ENCODE measurements at regions not wholly inside any gene's neighbourhood (a gene's known extent, or its start where the extent isn't known, plus 50 kb on each side); places are given as distances from the start of the nearest gene placed in this dataset.

DNA sequence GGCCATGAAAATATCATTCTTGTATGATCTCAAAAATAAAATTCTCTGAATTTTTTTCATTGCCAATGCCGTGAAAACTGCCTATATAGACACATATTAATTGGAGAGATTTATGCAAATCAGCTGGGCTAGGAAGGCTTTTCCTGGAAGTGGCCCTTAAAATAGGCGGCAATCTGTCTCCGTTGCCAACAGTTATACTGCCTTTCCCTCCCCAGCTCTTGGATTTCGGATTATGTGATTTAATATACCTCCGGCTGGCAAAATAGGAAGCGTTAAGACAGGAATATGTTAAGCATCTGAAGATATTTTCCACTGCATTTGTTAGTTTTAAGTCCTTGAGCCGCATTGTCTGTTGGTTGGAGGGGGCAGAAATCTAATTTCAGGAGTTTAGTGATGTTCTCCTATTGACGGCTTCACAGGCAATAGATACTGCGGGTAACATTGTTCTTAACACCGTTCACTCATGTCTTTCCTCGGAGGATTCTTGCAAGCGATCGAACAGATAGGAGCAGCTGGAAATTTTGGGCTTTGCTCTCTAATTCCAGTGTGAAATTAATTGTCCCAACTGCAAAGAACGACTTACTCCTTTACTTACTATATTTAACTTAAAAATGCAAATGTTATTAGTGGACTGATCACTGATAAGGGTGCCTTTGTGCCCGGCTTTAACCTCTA is 113.3 kb downstream of the LINC00237 start:
- DNase-seq = no peak

DNA sequence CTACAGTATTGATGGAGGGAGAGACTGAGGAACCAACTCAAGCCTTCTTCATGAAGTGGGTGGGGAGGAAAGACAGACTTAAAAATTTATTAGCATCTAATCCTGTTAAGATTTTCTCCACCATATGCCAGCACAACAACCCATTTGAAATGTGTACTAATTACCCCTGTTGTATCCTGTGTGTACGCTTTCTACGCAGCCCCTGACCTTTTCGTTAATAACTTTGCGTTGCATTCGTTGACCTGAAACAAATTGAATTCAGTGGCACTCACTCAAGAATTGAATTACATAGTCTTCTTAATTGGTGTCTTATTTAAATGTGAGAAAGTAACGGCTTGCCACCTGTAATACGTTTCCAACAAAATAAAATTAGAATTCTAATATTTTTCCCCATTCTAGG is 113.9 kb downstream of the LINC00237 start:
- no peak for DNase-seq

DNA sequence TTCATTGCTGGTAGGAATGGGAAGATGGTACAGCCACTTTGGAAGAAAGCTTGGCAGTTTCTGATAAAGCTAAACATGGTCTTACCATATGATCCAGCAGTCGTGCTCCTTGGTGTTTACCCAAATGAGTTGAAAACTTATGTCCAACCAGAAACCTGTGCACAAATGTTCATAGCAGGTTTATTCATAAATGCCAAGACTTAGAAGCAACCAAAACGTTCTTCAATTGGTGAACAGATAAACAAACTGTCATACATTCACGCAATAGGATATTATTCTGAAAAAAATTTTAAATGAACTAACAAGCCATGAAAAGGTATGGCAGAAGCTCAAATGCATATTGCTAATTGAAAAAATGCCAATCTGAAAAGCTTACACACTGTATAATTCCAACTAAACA is 117.1 kb downstream of the LINC00237 start:
- DNase-seq = no peak

DNA sequence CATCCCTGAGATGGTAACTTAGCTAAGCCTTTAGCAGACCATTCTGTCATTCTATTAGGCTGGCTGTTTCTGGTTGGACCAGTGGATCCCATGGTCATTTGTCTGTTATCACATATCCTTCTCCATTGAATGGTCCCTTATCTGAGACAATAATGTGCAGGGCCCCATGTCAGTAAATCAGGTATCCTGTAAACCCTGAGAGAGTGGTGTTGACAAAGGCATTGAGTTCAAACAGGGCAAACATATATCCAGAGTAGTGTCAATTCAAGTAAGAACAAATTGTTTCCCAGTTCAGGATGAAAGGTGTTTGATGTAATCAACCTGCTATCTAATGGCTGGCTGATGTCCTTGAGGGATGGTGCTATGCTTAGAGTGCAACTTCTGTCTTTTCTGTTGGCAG is 126.2 kb downstream of the LINC00237 start:
- DNase-seq = no peak

DNA sequence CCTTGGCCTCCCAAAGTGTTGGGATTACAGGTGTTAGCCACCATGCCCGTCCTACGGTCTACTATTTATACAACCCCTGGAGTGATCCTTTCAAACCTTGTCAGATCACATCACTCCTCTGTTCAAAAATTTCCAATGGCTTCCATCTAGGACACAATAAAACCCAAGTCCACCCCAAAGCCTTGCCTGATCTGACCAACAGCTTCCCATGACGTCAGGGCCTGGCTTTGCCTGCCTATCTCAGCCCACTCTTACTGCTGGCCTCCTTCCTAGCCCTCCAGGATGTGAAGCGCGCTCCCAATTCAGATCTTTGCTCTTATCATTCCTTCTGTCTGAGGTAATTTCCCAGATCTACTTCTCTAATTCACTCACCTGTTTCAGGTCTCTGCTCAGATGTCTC is 128.4 kb downstream of the LINC00237 start:
- no peak for DNase-seq

- DNase-seq = no peak
These were observed 133.7 kb downstream of the LINC00237 start for GRCh38 chr20:20972490-20972889.

DNA sequence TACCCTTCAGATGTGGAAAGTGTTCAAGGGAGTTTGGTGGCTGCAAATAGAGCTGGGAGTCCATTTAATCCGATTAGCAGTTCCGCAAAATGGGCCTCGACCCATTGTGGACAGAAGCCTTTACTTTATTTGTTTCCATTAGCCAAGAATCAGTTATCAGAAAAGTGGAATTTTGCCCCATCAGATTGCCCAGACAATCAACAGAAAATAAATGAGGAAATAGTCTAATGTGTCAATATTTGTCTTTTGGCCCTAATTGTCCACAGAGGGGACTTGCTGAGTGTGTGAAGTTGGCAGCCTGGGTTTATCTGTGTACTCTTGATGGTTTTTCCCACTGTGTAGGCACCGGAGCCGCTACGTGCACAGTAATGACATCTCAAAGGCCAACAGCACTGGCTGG is 134.3 kb downstream of the LINC00237 start:
- no peak for DNase-seq

DNA sequence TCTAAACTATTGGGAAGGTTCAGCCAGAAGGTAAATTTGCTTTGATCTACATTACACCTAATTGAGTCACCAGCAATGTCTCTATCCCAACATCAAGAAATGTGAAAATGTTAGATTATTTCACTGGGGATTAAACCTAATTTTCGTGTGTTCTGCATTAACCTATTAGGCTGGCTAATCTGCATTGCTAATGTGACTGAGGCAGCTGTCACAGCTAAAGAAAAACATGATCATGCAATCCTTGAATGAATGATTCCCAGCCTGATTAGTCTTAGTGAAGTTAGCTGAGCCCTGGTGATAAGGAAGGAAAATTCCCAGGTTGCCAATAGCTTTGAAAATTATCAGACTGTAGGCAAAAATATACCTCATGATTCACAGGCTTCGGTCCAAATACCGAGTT is 135.3 kb downstream of the LINC00237 start:
- no peak for DNase-seq

GRCh38 chr20:20969701-20970280 is 136.4 kb downstream of the LINC00237 start:
- DNase-seq = no peak

DNA sequence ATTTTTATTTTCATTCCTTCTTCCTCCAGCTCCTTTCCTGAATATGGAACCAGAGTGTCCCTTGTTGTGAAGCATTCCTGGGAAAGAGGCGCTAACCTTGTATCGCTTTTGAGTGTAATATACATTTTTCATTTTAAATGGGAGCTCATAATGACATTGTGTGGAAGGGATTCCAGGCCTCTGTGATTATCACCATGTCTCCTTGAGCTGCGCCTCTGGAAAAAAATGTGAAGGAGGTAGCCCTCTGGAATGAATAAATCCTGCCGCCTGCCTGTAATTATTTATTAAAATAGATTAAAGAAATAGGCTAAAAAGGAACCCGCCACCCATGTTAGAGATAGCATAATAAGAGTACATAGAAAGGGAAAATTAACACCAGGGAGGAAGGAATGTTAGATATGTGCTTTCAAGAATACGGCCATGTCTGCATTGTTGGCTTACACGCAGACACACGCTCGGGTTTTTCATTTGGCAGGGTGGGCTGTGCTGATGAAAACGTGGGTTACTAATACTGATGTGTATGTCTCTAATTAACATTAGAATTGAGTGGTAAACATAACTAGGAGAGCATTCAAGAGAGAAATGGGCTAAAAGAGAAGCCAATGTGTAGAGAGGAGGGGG is 138.5 kb downstream of the LINC00237 start:
- no peak for DNase-seq

DNA sequence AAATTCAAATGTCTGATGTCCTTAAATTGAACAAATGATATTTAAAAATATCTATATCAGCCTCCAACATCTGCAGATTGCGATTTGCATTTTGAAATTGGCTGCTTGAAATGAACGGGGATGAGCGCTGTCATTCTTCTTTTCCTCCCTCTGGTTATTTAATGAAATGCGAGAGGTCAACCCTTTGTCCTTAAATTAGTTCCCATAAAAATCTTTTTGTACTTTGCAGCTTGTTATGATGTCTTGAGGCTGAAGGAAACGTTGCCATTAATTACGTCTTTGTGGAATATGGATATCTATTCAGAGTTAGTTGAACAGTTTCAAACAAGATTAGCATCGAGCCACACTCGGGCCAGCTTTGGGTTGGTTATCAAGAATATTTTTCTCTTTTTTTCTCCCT is 140.0 kb downstream of the LINC00237 start:
- no peak for DNase-seq

DNA sequence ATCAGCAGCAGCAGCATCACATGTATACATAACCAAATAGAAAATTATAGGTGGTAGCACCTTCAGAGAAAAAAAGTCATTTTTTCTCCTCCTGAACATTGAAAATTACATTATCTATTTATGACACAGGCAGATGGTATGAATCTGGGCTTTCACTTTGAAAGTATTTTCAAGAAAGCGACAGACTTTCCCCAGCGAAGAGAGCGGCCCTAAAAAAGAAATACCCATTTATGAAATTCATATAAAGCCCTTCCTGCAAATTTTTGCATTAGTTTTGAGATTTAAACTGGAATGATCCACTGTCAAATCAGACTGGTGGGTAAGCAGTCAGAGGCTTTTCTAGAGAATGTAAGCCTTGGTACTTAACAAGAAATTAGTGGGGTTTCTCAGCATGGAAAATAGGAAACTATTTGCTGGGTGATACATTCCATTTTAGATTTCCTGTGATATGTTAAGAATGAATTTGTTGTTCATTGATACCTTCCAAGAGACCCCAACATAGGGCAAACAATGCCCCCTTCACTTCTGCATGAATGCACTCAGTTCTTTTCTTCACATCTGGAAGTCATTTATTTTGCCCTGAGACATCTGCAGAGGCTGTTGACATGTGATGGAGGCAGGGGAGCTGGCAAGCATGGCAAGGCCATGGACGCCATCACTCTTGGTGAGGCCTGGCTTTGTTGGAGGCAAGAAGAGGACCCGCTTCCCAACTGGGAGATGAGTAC is 147.0 kb downstream of the LINC00237 start:
- DNase-seq = no peak

- no peak for DNase-seq
These were observed 149.6 kb downstream of the LINC00237 start for GRCh38 chr20:20956513-20956931.

DNA sequence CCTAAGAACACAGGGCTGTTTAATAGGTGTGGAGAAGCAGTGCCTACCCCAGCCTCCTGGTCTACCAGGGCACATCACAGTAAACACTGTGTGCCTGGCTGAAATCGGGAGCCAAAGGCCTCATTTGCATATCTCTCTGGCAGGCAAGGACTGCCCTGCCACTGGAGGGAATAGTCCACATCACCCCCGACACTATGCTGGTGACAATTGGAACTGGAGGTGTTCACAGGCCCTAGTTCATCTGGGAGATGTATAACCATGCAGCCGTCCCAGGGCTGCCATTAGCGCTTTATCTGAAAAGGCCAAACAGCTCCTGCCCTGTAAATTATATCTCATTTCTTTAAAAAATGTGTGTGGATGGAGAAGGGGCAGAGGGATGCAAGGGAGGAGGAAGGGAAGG is 150.3 kb downstream of the LINC00237 start:
- DNase-seq = no peak

- DNase-seq = no peak
These were observed 152.2 kb downstream of the LINC00237 start for GRCh38 chr20:20953738-20954618.

DNA sequence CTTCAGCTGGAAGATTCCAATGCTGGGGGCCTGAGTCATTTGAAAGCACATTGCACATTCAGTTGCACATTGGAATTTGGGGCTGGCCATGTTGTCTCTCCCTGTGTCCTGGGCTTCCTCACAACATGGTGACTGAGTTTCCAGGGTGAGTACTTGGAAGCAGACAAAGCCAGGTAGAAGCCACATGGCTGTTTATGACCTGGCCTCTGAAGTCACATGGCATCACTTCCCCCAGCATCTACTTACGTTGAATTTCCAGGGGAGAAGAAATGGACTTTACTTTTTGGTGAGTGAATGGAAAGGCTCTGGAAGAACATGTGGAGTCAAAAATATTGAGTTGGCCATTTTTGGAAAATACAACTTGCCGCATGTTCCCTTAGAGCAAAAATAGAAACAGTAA is 155.5 kb downstream of the LINC00237 start:
- no peak for DNase-seq

DNA sequence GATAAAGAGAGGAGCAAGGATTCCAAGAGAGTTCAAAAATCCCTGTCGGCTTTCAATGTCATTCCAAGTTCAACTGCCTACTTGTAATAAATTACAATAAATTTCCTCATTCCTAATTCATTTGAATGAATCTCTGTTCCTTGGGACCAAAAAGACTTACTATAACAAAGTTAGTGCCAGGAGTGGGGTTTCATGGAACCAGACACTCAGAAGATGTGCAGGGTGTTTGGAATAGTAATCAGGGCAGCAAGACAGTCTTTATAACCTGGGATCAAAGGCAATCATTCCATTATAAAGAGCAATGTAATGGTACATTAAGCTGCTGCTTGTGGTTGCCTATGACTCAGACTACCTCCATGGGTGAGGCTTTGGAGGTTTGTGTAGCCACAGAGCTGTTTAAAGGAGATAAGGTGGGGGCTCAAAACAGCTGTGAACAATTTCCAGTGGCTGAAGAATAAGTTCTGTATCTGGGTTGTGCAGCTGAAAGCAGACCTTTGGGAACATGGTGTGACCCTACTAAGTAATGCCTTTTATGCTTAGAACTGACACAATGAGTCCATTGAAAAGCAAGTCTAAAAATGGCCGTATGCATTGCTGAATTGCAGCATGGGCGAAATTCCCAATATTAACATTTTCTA is 159.9 kb downstream of the LINC00237 start:
- no peak for DNase-seq

- DNase-seq = no peak
These were observed 164.7 kb downstream of the LINC00237 start for GRCh38 chr20:20941468-20941889.

DNA sequence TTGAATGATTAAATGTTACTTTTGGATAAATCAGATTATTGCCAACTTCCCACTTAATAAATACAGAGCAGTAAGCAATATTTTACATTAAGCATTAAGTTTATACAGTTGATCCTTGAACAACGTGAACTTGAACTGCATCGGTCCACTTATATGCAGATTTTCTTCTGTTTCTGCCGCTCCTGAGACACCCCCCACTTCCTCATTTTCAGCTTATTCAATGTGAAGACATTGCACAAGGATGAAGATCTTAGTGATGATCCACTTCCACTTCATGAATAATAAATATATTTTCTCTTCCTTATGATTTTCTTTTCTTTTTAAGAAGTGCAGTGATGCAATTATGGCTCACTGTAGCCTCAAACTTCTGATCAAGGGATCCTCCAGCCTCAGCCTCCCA is 167.2 kb downstream of the LINC00237 start:
- DNase-seq = no peak

GRCh38 chr20:20938599-20938998 is 167.6 kb downstream of the LINC00237 start:
- DNase-seq = no peak

DNA sequence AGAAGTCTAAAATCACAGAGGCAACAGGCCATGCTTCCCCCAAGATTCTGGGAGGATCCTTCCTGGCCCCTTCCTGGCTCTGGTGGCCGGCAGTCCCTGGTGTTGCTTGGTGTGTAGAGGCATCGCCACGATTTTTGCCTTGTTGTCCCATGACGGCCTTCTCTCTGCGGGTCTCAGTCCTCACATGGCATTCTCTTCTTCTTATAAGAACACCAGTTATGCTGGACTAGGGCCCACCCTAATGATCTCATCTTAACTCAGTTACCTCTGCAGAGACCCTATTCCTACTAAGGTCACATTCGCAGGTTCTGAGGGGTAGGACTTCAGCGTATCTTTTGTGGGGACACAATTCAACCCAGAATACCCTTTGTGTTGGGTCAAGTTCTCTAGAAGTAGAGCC is 168.0 kb downstream of the LINC00237 start:
- DNase-seq = no peak

Measured in NCI-H1092 treated with DMSO at 0.1 percent for 48 hours (cell line).